ENCODE measurements at regions not wholly inside any gene's neighbourhood (a gene's known extent, or its start where the extent isn't known, plus 50 kb on each side); places are given as distances from the start of the nearest gene placed in this dataset.

DNA sequence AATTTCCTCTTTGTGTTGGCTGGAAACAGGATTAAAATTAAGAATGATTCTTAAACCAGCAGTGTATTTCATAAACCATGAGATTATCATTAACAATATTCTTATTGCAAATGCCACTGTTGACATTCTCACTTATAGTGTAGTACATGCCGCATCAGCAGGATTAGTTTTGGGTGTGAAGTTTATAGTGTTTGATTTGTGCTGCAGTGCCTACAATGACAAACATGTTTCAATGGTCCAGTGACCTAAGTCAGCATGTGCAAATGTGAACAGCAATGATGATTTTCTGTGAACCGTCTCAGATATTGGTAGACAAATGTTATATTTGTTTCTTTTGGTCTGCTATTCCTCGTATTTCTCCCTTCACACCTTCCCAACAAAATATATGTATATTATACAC is 49.8 kb upstream of the TDRD3 start:
- Histone ChIP-seq H3K9me3 (no peaks in the 10 kb centered on the region), H3K36me3 (no peaks in the 10 kb centered on the region), H3K4me3 (no peak overlapping the region), H3K27me3 (no peaks in the 10 kb centered on the region), H3K4me1 (no peaks in the 10 kb centered on the region), H3K27ac (no peak overlapping the region)
- TF ChIP-seq, protein P1, sequence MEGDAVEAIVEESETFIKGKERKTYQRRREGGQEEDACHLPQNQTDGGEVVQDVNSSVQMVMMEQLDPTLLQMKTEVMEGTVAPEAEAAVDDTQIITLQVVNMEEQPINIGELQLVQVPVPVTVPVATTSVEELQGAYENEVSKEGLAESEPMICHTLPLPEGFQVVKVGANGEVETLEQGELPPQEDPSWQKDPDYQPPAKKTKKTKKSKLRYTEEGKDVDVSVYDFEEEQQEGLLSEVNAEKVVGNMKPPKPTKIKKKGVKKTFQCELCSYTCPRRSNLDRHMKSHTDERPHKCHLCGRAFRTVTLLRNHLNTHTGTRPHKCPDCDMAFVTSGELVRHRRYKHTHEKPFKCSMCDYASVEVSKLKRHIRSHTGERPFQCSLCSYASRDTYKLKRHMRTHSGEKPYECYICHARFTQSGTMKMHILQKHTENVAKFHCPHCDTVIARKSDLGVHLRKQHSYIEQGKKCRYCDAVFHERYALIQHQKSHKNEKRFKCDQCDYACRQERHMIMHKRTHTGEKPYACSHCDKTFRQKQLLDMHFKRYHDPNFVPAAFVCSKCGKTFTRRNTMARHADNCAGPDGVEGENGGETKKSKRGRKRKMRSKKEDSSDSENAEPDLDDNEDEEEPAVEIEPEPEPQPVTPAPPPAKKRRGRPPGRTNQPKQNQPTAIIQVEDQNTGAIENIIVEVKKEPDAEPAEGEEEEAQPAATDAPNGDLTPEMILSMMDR (IDR thresholded peaks at IDR 0.05), result no peak
- intact Hi-C loops (cut with DNase I; ENCODE audit: low total_unique reads), result no loop called here
- no peak for DNase-seq

All from tibial artery (tissue), 4 donors.